ENCODE measurements at regions not wholly inside any gene's neighbourhood (a gene's known extent, or its start where the extent isn't known, plus 50 kb on each side); places are given as distances from the start of the nearest gene placed in this dataset.

DNA sequence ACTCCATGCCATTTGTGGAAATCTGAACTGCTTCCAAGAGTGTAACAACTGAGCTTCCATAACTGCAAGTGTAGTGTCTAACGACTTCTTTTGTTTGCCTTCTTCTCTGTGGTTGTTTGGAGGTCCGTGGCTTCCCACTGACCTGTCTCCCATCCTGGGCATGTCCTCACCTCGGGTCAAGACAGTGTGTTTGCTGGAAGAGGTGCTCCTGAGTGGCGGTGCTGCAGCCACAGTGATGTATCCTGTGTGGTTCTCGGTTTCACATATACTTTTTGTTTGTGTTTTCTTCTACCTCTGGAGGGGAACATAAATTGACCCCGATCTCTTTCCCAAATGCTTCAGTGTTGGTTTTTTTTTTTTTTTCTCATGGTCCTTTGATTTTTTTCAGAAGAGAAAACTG, 84.7 kb upstream of the NPVF start:
- no peak overlapping the region for H3K27ac ChIP-seq (ENCODE audit: low read depth in 2 of 2, low read length in 1 of 2)
- H3K4me1 ChIP-seq (ENCODE audit: control insufficient read depth in 2 of 2, insufficient read depth in 2 of 2, low read length in 1 of 2) = no peaks in the 10 kb centered on the region
- no peaks in the 10 kb centered on the region for H3K9me3 ChIP-seq (ENCODE audit: control insufficient read depth in 2 of 2, insufficient read depth in 1 of 2, low read depth in 1 of 2, low read length in 1 of 2)
- no peaks in the 10 kb centered on the region for H3K27me3 ChIP-seq (ENCODE audit: control insufficient read depth in 1 of 2, insufficient read depth in 2 of 2, low read length in 2 of 2)
- H3K4me3 ChIP-seq (ENCODE audit: low read depth in 1 of 2, low read length in 2 of 2) = no peak overlapping the region
- no peaks in the 10 kb centered on the region for H3K36me3 ChIP-seq (ENCODE audit: control insufficient read depth in 2 of 2, insufficient read depth in 2 of 2, low read length in 1 of 2)
- 74 to 80% methylated on average over 6 of the region's 6 CpGs for WGBS, 2 donors

DNA sequence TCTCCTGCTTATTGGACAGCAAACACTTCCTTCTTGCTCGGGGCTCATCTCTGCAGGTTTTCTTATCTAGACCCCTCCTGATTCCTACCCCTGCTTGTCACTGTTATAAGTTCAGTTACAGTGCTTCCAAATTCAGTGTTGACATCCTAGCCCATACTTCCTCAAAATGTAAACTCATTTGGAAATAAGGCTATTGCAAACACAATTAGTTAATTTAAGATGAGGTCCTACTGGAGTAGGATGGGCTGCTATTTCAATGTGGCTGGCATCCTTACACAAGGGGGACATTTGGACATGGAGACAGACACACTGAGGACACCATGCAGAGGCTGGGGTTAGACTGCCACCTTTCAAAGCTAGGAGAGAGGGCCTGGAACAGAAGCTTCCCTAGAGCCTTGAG, 85.2 kb upstream of the NPVF start:
- Histone ChIP-seq H3K4me1 (ENCODE audit: control insufficient read depth in 2 of 2, insufficient read depth in 2 of 2, low read length in 1 of 2) (no peaks in the 10 kb centered on the region), H3K36me3 (ENCODE audit: control insufficient read depth in 2 of 2, insufficient read depth in 2 of 2, low read length in 1 of 2) (no peaks in the 10 kb centered on the region), H3K4me3 (ENCODE audit: low read depth in 1 of 2, low read length in 2 of 2) (no peak overlapping the region), H3K9me3 (ENCODE audit: control insufficient read depth in 2 of 2, insufficient read depth in 1 of 2, low read depth in 1 of 2, low read length in 1 of 2) (no peaks in the 10 kb centered on the region), H3K27me3 (ENCODE audit: control insufficient read depth in 1 of 2, insufficient read depth in 2 of 2, low read length in 2 of 2) (no peaks in the 10 kb centered on the region), H3K27ac (ENCODE audit: low read depth in 2 of 2, low read length in 1 of 2) (no peak overlapping the region)
- 65 to 78% methylated on average over 1 of the region's 1 CpG for WGBS, 2 donors

DNA sequence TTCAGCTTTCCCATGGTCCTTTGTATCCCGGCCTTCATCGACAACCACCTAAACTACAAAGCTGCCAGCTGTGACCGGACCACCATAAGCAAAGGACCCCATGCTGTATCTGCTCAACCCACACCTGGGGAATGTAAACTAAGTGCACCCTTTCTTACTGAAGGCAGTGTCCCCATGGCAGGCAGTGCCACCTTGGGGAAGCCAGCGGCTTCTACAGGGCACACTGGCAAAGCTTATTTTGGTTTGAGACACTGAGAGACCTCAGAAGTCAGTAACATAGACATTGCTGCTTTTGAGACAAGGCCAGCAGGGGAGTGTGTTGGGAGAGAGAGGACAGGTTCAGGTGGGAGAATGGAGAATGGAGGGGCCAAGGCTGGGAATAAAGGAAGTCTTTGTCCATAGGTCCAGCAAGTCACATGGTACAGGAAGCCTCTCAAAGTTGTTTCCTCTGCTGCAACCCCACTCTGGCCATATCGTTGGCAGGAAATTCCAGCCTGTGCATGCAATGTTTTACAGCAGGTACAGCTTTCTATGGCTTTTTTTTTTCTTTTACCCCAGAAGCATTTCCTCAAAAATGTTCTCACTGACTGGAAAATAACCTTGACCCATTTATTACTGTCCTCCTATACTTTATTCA, 85.9 kb upstream of the NPVF start:
- 79 to 84% methylated on average over 5 of the region's 5 CpGs for WGBS, 2 donors
- Histone ChIP-seq H3K36me3 (ENCODE audit: control insufficient read depth in 2 of 2, insufficient read depth in 2 of 2, low read length in 1 of 2) (no peaks in the 10 kb centered on the region), H3K27ac (ENCODE audit: low read depth in 2 of 2, low read length in 1 of 2) (no peak overlapping the region), H3K27me3 (ENCODE audit: control insufficient read depth in 1 of 2, insufficient read depth in 2 of 2, low read length in 2 of 2) (no peaks in the 10 kb centered on the region), H3K4me3 (ENCODE audit: low read depth in 1 of 2, low read length in 2 of 2) (no peak overlapping the region), H3K9me3 (ENCODE audit: control insufficient read depth in 2 of 2, insufficient read depth in 1 of 2, low read depth in 1 of 2, low read length in 1 of 2) (no peaks in the 10 kb centered on the region), H3K4me1 (ENCODE audit: control insufficient read depth in 2 of 2, insufficient read depth in 2 of 2, low read length in 1 of 2) (no peaks in the 10 kb centered on the region)

DNA sequence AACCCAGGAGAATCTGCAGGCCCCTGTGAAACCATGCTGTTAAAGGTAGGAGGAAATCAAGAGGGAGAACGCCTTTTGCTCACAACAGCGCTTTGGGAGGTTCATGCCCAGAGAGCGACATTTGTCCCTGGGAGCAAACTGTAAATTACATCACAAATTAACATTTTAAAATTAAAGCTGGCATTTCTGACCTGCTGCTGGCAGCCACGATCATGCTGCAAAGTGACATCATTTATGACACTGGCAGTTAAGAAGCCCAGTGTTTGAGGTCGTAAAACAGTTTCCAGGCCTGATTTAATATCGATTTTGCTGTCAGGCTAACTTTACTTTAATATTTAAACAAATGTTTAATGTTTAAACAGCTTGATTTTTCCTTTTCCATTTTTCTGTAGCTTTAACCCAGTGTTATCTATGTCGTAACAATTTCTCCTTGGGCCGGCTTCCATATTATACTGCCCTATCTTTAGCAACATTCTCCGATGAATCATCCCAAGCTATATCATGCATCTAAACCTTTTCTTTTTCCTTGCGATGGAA, 86.5 kb upstream of the NPVF start:
- no peaks in the 10 kb centered on the region for H3K27me3 ChIP-seq (ENCODE audit: control insufficient read depth in 1 of 2, insufficient read depth in 2 of 2, low read length in 2 of 2)
- no peak overlapping the region for H3K27ac ChIP-seq (ENCODE audit: low read depth in 2 of 2, low read length in 1 of 2)
- no peak overlapping the region for H3K4me3 ChIP-seq (ENCODE audit: low read depth in 1 of 2, low read length in 2 of 2)
- 62 to 90% methylated on average over 10 of the region's 10 CpGs for WGBS, 2 donors
- no peaks in the 10 kb centered on the region for H3K36me3 ChIP-seq (ENCODE audit: control insufficient read depth in 2 of 2, insufficient read depth in 2 of 2, low read length in 1 of 2)
- no peaks in the 10 kb centered on the region for H3K4me1 ChIP-seq (ENCODE audit: control insufficient read depth in 2 of 2, insufficient read depth in 2 of 2, low read length in 1 of 2)
- H3K9me3 ChIP-seq (ENCODE audit: control insufficient read depth in 2 of 2, insufficient read depth in 1 of 2, low read depth in 1 of 2, low read length in 1 of 2) = no peaks in the 10 kb centered on the region

DNA sequence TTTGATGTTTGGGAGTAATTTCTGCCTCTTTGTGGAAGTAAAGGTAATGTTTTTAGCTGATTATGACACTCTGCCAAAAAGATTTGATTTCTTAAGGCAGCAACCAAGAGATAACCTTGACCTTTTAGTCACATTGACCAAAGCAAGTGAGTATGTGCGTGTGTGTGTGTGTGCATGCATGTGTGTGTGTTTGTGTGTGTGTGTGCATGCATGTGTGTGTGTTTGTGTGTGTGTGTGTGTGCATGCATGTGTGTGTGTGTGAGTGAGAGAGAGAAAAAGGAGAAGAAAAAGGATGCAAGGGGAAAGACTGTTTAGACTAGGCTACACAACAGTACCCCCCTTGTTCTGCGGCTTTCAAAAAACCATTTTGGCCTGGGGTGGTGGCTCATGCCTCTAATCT, 88.1 kb upstream of the NPVF start:
- no peaks in the 10 kb centered on the region for H3K36me3 ChIP-seq (ENCODE audit: control insufficient read depth in 2 of 2, insufficient read depth in 2 of 2, low read length in 1 of 2)
- H3K9me3 ChIP-seq (ENCODE audit: control insufficient read depth in 2 of 2, insufficient read depth in 1 of 2, low read depth in 1 of 2, low read length in 1 of 2) = no peaks in the 10 kb centered on the region
- H3K4me1 ChIP-seq (ENCODE audit: control insufficient read depth in 2 of 2, insufficient read depth in 2 of 2, low read length in 1 of 2) = no peaks in the 10 kb centered on the region
- no peaks in the 10 kb centered on the region for H3K27me3 ChIP-seq (ENCODE audit: control insufficient read depth in 1 of 2, insufficient read depth in 2 of 2, low read length in 2 of 2)
- 86 to 94% methylated on average over 2 of the region's 2 CpGs for WGBS, 2 donors
- H3K27ac ChIP-seq (ENCODE audit: low read depth in 2 of 2, low read length in 1 of 2) = no peak overlapping the region
- H3K4me3 ChIP-seq (ENCODE audit: low read depth in 1 of 2, low read length in 2 of 2) = no peak overlapping the region

- no peaks in the 10 kb centered on the region for H3K9me3 ChIP-seq (ENCODE audit: control insufficient read depth in 2 of 2, insufficient read depth in 1 of 2, low read depth in 1 of 2, low read length in 1 of 2)
- no peaks in the 10 kb centered on the region for H3K4me1 ChIP-seq (ENCODE audit: control insufficient read depth in 2 of 2, insufficient read depth in 2 of 2, low read length in 1 of 2)
- H3K4me3 ChIP-seq (ENCODE audit: low read depth in 1 of 2, low read length in 2 of 2) = no peak overlapping the region
- 83 to 97% methylated on average over 1 of the region's 1 CpG for WGBS, 2 donors
- H3K27me3 ChIP-seq (ENCODE audit: control insufficient read depth in 1 of 2, insufficient read depth in 2 of 2, low read length in 2 of 2) = no peaks in the 10 kb centered on the region
- H3K36me3 ChIP-seq (ENCODE audit: control insufficient read depth in 2 of 2, insufficient read depth in 2 of 2, low read length in 1 of 2) = no peaks in the 10 kb centered on the region
- no peak overlapping the region for H3K27ac ChIP-seq (ENCODE audit: low read depth in 2 of 2, low read length in 1 of 2)
Observed at GRCh38 chr7:25318047-25318446, 89.8 kb upstream of the NPVF start.

DNA sequence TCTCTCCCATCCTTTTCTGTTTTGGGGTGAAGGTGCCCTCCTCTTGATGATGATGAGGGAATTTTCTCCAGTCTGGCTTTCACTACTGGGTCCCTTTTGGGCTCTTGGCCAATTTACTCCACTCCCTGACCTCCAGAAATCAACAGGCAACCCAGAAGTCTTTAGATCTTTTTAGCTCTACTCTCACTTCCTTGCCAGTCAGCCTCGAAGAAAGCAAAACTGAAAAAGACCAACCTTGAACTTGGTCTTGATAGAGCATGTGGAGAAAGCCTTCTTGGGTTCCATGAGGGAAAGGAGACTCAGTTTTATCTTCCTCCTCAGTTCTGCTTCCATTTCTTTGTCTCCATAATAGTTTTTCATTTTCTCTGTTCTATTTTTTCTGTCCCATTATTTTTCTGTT, 91.4 kb upstream of the NPVF start:
- Histone ChIP-seq H3K4me1 (ENCODE audit: control insufficient read depth in 2 of 2, insufficient read depth in 2 of 2, low read length in 1 of 2) (no peaks in the 10 kb centered on the region), H3K27me3 (ENCODE audit: control insufficient read depth in 1 of 2, insufficient read depth in 2 of 2, low read length in 2 of 2) (no peaks in the 10 kb centered on the region), H3K9me3 (ENCODE audit: control insufficient read depth in 2 of 2, insufficient read depth in 1 of 2, low read depth in 1 of 2, low read length in 1 of 2) (no peaks in the 10 kb centered on the region), H3K36me3 (ENCODE audit: control insufficient read depth in 2 of 2, insufficient read depth in 2 of 2, low read length in 1 of 2) (no peaks in the 10 kb centered on the region), H3K27ac (ENCODE audit: low read depth in 2 of 2, low read length in 1 of 2) (no peak overlapping the region), H3K4me3 (ENCODE audit: low read depth in 1 of 2, low read length in 2 of 2) (no peak overlapping the region)
- WGBS, 2 donors = 38 to 57% methylated on average over 1 of the region's 1 CpG

- Histone ChIP-seq H3K27ac (ENCODE audit: low read depth in 2 of 2, low read length in 1 of 2) (no peak overlapping the region), H3K4me3 (ENCODE audit: low read depth in 1 of 2, low read length in 2 of 2) (no peak overlapping the region), H3K4me1 (ENCODE audit: control insufficient read depth in 2 of 2, insufficient read depth in 2 of 2, low read length in 1 of 2) (no peaks in the 10 kb centered on the region), H3K9me3 (ENCODE audit: control insufficient read depth in 2 of 2, insufficient read depth in 1 of 2, low read depth in 1 of 2, low read length in 1 of 2) (no peaks in the 10 kb centered on the region), H3K27me3 (ENCODE audit: control insufficient read depth in 1 of 2, insufficient read depth in 2 of 2, low read length in 2 of 2) (no peaks in the 10 kb centered on the region), H3K36me3 (ENCODE audit: control insufficient read depth in 2 of 2, insufficient read depth in 2 of 2, low read length in 1 of 2) (no peaks in the 10 kb centered on the region)
- 76 to 77% methylated on average over 2 of the region's 2 CpGs for WGBS, 2 donors
Observed at GRCh38 chr7:25320791-25321190, 92.5 kb upstream of the NPVF start.

GRCh38 chr7:25321424-25321823, 93.1 kb upstream of the NPVF start:
- WGBS, 2 donors = 61 to 68% methylated on average over 5 of the region's 5 CpGs
- no peak overlapping the region for H3K4me3 ChIP-seq (ENCODE audit: low read depth in 1 of 2, low read length in 2 of 2)
- H3K4me1 ChIP-seq (ENCODE audit: control insufficient read depth in 2 of 2, insufficient read depth in 2 of 2, low read length in 1 of 2) = no peaks in the 10 kb centered on the region
- no peak overlapping the region for H3K27ac ChIP-seq (ENCODE audit: low read depth in 2 of 2, low read length in 1 of 2)
- no peaks in the 10 kb centered on the region for H3K9me3 ChIP-seq (ENCODE audit: control insufficient read depth in 2 of 2, insufficient read depth in 1 of 2, low read depth in 1 of 2, low read length in 1 of 2)
- no peaks in the 10 kb centered on the region for H3K27me3 ChIP-seq (ENCODE audit: control insufficient read depth in 1 of 2, insufficient read depth in 2 of 2, low read length in 2 of 2)
- no peaks in the 10 kb centered on the region for H3K36me3 ChIP-seq (ENCODE audit: control insufficient read depth in 2 of 2, insufficient read depth in 2 of 2, low read length in 1 of 2)

DNA sequence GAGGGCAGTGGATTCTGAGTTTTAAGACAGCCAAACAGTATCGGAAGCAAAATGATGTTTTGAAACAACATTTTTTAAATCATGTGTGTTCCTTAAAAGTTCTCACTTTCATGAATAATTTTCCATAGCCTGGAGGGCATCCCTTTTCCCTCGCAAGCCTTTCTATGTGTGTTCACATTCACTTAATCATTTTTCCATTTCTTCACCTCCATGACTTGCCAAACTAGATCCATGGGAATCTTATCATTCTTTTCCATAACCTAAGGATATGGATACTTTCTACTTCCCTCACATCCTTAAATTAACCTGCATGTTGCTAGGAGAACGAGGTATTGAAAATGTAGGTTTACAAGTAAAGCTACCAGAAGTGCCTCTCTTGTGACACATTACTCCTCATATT, 94.2 kb upstream of the NPVF start:
- Histone ChIP-seq H3K9me3 (ENCODE audit: control insufficient read depth in 2 of 2, insufficient read depth in 1 of 2, low read depth in 1 of 2, low read length in 1 of 2) (no peaks in the 10 kb centered on the region), H3K4me1 (ENCODE audit: control insufficient read depth in 2 of 2, insufficient read depth in 2 of 2, low read length in 1 of 2) (no peaks in the 10 kb centered on the region), H3K4me3 (ENCODE audit: low read depth in 1 of 2, low read length in 2 of 2) (no peak overlapping the region), H3K27me3 (ENCODE audit: control insufficient read depth in 1 of 2, insufficient read depth in 2 of 2, low read length in 2 of 2) (no peaks in the 10 kb centered on the region), H3K27ac (ENCODE audit: low read depth in 2 of 2, low read length in 1 of 2) (no peak overlapping the region), H3K36me3 (ENCODE audit: control insufficient read depth in 2 of 2, insufficient read depth in 2 of 2, low read length in 1 of 2) (no peaks in the 10 kb centered on the region)
- 81 to 82% methylated on average over 3 of the region's 3 CpGs for WGBS, 2 donors

Measured in esophagus (tissue), 2 donors.